HCT116 (cell line): ENCODE measurements at regions not wholly inside any gene's neighbourhood (a gene's known extent, or its start where the extent isn't known, plus 50 kb on each side); places are given as distances from the start of the nearest gene placed in this dataset.

Source experiments
- ATAC-seq: fragments of 200-7000 bp; cut with Tn5 transposase; 2 replicates; pipeline ENCODE4 v1.9.1; 2020; ENCODE audit warnings: mild to moderate bottlenecking, moderate library complexity
- BruUV-seq: library from RNA; stranded (reverse); fragments of 400-500 nt; replicated peaks from 2 replicates; lab custom pipeline; 2021; lab: Mats Ljungman, UMichigan
- CTCF ChIA-PET: fragments of 300-600 bp; sonication (Branson Sonifier 250); formaldehyde crosslinking; loops from one replicate; lab custom pipeline; 2021; ENCODE audit warnings: antibody characterized with exemption; lab: Charles Lee
- POLR2A ChIA-PET: fragments of 300-600, 350-600 bp; sonication (Branson Sonifier 250); formaldehyde crosslinking; loops from one replicate; lab custom pipeline; 2021; ENCODE audit warnings: antibody characterized with exemption; lab: Charles Lee
- RAD21 ChIA-PET, 2 experiments: fragments of 300-600 bp; sonication (Branson Sonifier 250); formaldehyde crosslinking; loops; one replicate each; lab custom pipeline; 2023; ENCODE audit warnings: low total read pairs in 2 of 2; ENCODE audit not compliant: uncharacterized antibody in 2 of 2, unreplicated experiment in 2 of 2, low non-redundant PET in 1 of 2; lab: Charles Lee
- DNase-seq: peaks from one replicate; pipeline ENCODE4 v3.0.0-alpha.2; 2010; ENCODE audit warnings: low read depth, low spot score
- H2AFZ ChIP-seq: fragments of 200-600 bp; shearing (Covaris generic), sonication (generic); 2 replicates; pipeline ENCODE4 v1.6.1; 2017; ENCODE audit warnings: low read depth, mixed run types, mixed read lengths, antibody characterized with exemption, low read length; ENCODE audit not compliant: poor library complexity, severe bottlenecking
- H3K27ac ChIP-seq: 2 replicates; pipeline ENCODE4 v1.5.1; 2012; ENCODE audit warnings: low read depth, low read length
- H3K27me3 ChIP-seq: fragments of 200-600 bp; sonication (generic); 2 replicates; pipeline ENCODE4 v1.6.1; 2016; ENCODE audit warnings: mixed run types, low read length, mixed read lengths; ENCODE audit not compliant: insufficient read depth
- H3K36me3 ChIP-seq, 2 experiments: fragments of 200-500 bp in 1 of 2; fragments of 200-600 bp in 1 of 2; sonication (Bioruptor generic) in 1 of 2; sonication (generic) in 1 of 2; 2 replicates each; pipeline versions ENCODE4 v1.5.1 to v1.6.1; 2014 to 2016; ENCODE audit warnings: low read length in 2 of 2, inconsistent platforms in 1 of 2, mixed read lengths in 1 of 2, mixed run types in 1 of 2; ENCODE audit not compliant: insufficient read depth in 2 of 2, control insufficient read depth in 1 of 2
- H3K4me1 ChIP-seq, 2 experiments: fragments of 200-600 bp in 1 of 2; sonication (generic) in 1 of 2; 2 replicates each; pipeline versions ENCODE4 v1.5.1 to v1.6.1; 2012 to 2017; ENCODE audit warnings: low read length in 2 of 2, inconsistent platforms in 1 of 2, mild to moderate bottlenecking in 1 of 2, mixed read lengths in 1 of 2, mixed run types in 1 of 2, moderate library complexity in 1 of 2; ENCODE audit not compliant: insufficient read depth in 2 of 2, control insufficient read depth in 1 of 2
- H3K4me2 ChIP-seq: fragments of 200-600 bp; sonication (generic); 2 replicates; pipeline ENCODE4 v1.6.1; 2017; ENCODE audit warnings: mixed run types, low read length, mixed read lengths
- H3K4me3 ChIP-seq, 2 experiments: fragments of 200-600 bp in 1 of 2; sonication (generic) in 1 of 2; replicated peaks in 1 of 2; 2 replicates each; pipeline ENCODE4 v1.5.1; 2011 to 2016; ENCODE audit warnings: low read length in 2 of 2, control low read depth in 1 of 2, low read depth in 1 of 2, mild to moderate bottlenecking in 1 of 2, mixed read lengths in 1 of 2, mixed run types in 1 of 2
- H3K79me2 ChIP-seq: fragments of 200-600 bp; sonication (generic); 2 replicates; pipeline ENCODE4 v1.6.1; 2017; ENCODE audit warnings: mild to moderate bottlenecking, mixed run types, low read length, moderate library complexity, mixed read lengths; ENCODE audit not compliant: insufficient read depth
- H3K9ac ChIP-seq: fragments of 200-600 bp; sonication (generic); 2 replicates; pipeline ENCODE4 v1.6.1; 2016; ENCODE audit warnings: low read length, mixed read lengths
- H3K9me2 ChIP-seq: fragments of 200-600 bp; sonication (generic), shearing (Covaris generic); 2 replicates; pipeline ENCODE4 v1.6.1; 2017; ENCODE audit warnings: mixed run types, mild to moderate bottlenecking, moderate library complexity; ENCODE audit not compliant: insufficient read depth
- H3K9me3 ChIP-seq, 2 experiments: fragments of 200-500 bp in 1 of 2; fragments of 200-600 bp in 1 of 2; sonication (Bioruptor generic) in 1 of 2; sonication (generic) in 1 of 2; 2 replicates each; pipeline ENCODE4 v1.6.1; 2014 to 2017; ENCODE audit warnings: low read length in 2 of 2, mixed read lengths in 2 of 2, inconsistent platforms in 1 of 2, low read depth in 1 of 2, mild to moderate bottlenecking in 1 of 2, mixed run types in 1 of 2, moderate library complexity in 1 of 2; ENCODE audit not compliant: control insufficient read depth in 1 of 2, insufficient read depth in 1 of 2
- H4K20me1 ChIP-seq: fragments of 200-600 bp; sonication (generic), shearing (Covaris generic); 2 replicates; pipeline ENCODE4 v1.6.1; 2017; ENCODE audit warnings: mixed run types, mild to moderate bottlenecking, moderate library complexity; ENCODE audit not compliant: insufficient read depth
- CEBPB ChIP-seq: IDR thresholded peaks from 2 replicates; pipeline ENCODE4 v1.6.1; 2012; ENCODE audit warnings: low read depth
- CTCF ChIP-seq, 3 experiments: fragments of 200-600 bp in 1 of 3; sonication (generic) in 1 of 3; IDR thresholded peaks in 2 of 3; conservative IDR thresholded peaks in 1 of 3; 2 replicates each; pipeline ENCODE4 v1.5.1; 2012 to 2017; ENCODE audit warnings: low read depth in 2 of 3, low read length in 2 of 3, antibody characterized with exemption in 1 of 3, borderline replicate concordance in 1 of 3, control low read depth in 1 of 3, mild to moderate bottlenecking in 1 of 3, mixed read lengths in 1 of 3, mixed run types in 1 of 3, moderate library complexity in 1 of 3; ENCODE audit not compliant: insufficient read depth in 1 of 3
- ELF1 ChIP-seq: IDR thresholded peaks from 2 replicates; pipeline ENCODE4 v1.6.1; 2012; ENCODE audit warnings: low read depth, borderline replicate concordance
- EZH2 ChIP-seq: fragments of 200-600 bp; sonication (generic); IDR thresholded peaks from 2 replicates; pipeline ENCODE4 v1.6.1; 2017; ENCODE audit warnings: antibody characterized with exemption, mixed run types
- EZH2phosphoT487 ChIP-seq: fragments of 200-600 bp; IDR thresholded peaks from 2 replicates; pipeline ENCODE4 v1.6.1; 2018; ENCODE audit warnings: antibody characterized with exemption, borderline replicate concordance
- MAX ChIP-seq: IDR thresholded peaks from 2 replicates; pipeline ENCODE4 v1.6.1; 2012
- POLR2A ChIP-seq: IDR thresholded peaks from 2 replicates; pipeline ENCODE4 v1.7.0; 2011; ENCODE audit warnings: borderline replicate concordance; ENCODE audit not compliant: insufficient read depth, insufficient read length; ENCODE audit errors: extremely low read depth
- RAD21 ChIP-seq: IDR thresholded peaks from 2 replicates; pipeline ENCODE4 v1.6.1; 2012; ENCODE audit warnings: low read depth, mild to moderate bottlenecking
- SIN3A ChIP-seq: IDR thresholded peaks from 2 replicates; pipeline ENCODE4 v1.6.1; 2012; ENCODE audit warnings: low read depth
- SRF ChIP-seq: IDR thresholded peaks from 2 replicates; pipeline ENCODE4 v1.6.1; 2012; ENCODE audit warnings: low read depth
- TCF7L2 ChIP-seq: IDR thresholded peaks from 2 replicates; pipeline ENCODE4 v1.7.0; 2011; ENCODE audit warnings: borderline replicate concordance, inconsistent platforms; ENCODE audit not compliant: insufficient read depth, insufficient read length; ENCODE audit errors: extremely low read depth
- YY1 ChIP-seq: IDR thresholded peaks from 2 replicates; pipeline ENCODE4 v1.6.1; 2011; ENCODE audit warnings: low read length, low read depth, moderate library complexity, mild to moderate bottlenecking; ENCODE audit not compliant: insufficient replicate concordance; ENCODE audit errors: extremely low read depth
- intact Hi-C: fragments of 100-400 bp; cut with micrococcal nuclease; formaldehyde crosslinking; loops from 2 replicates; pipeline ENCODE4 v1.10.0; 2022

- no peak for TF ChIP-seq CTCF (IDR thresholded peaks at IDR 0.05 in 2 of 3, conservative IDR thresholded peaks at IDR 0.05 in 1 of 3; ENCODE audit: borderline replicate concordance in 1 of 3, insufficient read depth in 1 of 3, low read depth in 2 of 3, low read length in 2 of 3)
- no peak for TF ChIP-seq MAX
- no peak for TF ChIP-seq SRF
- no peak for TF ChIP-seq EZH2
- TF ChIP-seq TCF7L2, result no peak
- no peak for TF ChIP-seq RAD21
- TF ChIP-seq SIN3A, result no peak
- TF ChIP-seq YY1, result no peak
- no peak for TF ChIP-seq CEBPB
- TF ChIP-seq ELF1, result no peak
- TF ChIP-seq POLR2A, result no peak
- TF ChIP-seq, all 23 proteins: peak for 0
Measured at GRCh38 chr5:133902511-133903118, 65.8 kb downstream of the C5orf15 start (continued).

GRCh38 chr5:133900534-133901270, 67.7 kb downstream of the C5orf15 start:
- Histone ChIP-seq H3K9me3 (no peaks in the 10 kb centered on the region), H4K20me1 (no peaks in the 10 kb centered on the region), H3K4me3 (no peak overlapping the region), H3K27ac (no peak overlapping the region), H3K79me2 (no peaks in the 10 kb centered on the region), H3K4me1 (no peaks in the 10 kb centered on the region), H3K9me2 (no peaks in the 10 kb centered on the region), H2AFZ (no peak overlapping the region), H3K27me3 (no peaks in the 10 kb centered on the region), H3K4me2 (no peak overlapping the region), H3K36me3 (no peaks in the 10 kb centered on the region), H3K9ac (no peak overlapping the region)
- ChIA-PET CTCF (no interaction called here), RAD21 (no interaction called here), POLR2A (no interaction called here)
- ATAC-seq (no peak), DNase-seq (no peak)
- intact Hi-C loops, result no loop called here
- TF ChIP-seq CEBPB (no peak), RAD21 (no peak), CTCF (IDR thresholded peaks at IDR 0.05 in 2 of 3, conservative IDR thresholded peaks at IDR 0.05 in 1 of 3; ENCODE audit: borderline replicate concordance in 1 of 3, insufficient read depth in 1 of 3, low read depth in 2 of 3, low read length in 2 of 3) (no peak), EZH2phosphoT487 (no peak)
- TF ChIP-seq, all 23 proteins: peak for 0
- no TSS peak for BruUV-seq
